Brain microvascular endothelial cell (primary cell): ENCODE measurements at regions not wholly inside any gene's neighbourhood (a gene's known extent, or its start where the extent isn't known, plus 50 kb on each side); places are given as distances from the start of the nearest gene placed in this dataset.

ENCODE experiments used
- DNase-seq: peaks from one replicate; pipeline ENCODE4 v3.0.0-alpha.2; 2020
- H3K27ac ChIP-seq: fragments of 250-450 bp; sonication (Bioruptor Pico); 2 replicates; pipeline ENCODE4 v1.5.1; 2020; ENCODE audit warnings: mild to moderate bottlenecking, moderate library complexity
- H3K27me3 ChIP-seq: fragments of 250-450 bp; sonication (Bioruptor Pico); replicated peaks from 2 replicates; pipeline ENCODE4 v1.5.1; 2020; ENCODE audit warnings: mild to moderate bottlenecking
- H3K36me3 ChIP-seq: fragments of 250-450 bp; sonication (Bioruptor Pico); replicated peaks from 2 replicates; pipeline ENCODE4 v1.5.1; 2020; ENCODE audit warnings: mild to moderate bottlenecking
- H3K4me3 ChIP-seq: 2 replicates; pipeline ENCODE4 v1.5.1; 2011; ENCODE audit warnings: low read depth, mild to moderate bottlenecking, control low read depth, low read length, moderate library complexity
- CTCF ChIP-seq: IDR thresholded peaks from 2 replicates; pipeline ENCODE4 v1.5.1; 2011; ENCODE audit warnings: low read depth, mild to moderate bottlenecking, moderate library complexity, low read length, control low read depth, inconsistent platforms; ENCODE audit errors: missing control alignments
- in situ Hi-C: cut with HindIII; loops from 2 replicates; pipeline ENCODE4 v1.10.0; 2017; ENCODE audit warnings: low sequenced_read_pairs, low pct_ligation_motif_present

- in situ Hi-C loops = no loop called here
- Histone ChIP-seq H3K36me3 (no peaks in the 10 kb centered on the region), H3K27me3 (no peaks in the 10 kb centered on the region), H3K27ac (no peak overlapping the region), H3K4me3 (no peak overlapping the region)
- TF ChIP-seq CTCF = no peak
- DNase-seq = no peak
These were observed 283.1 kb upstream of the CHAC2 start for GRCh38 chr2:53484531-53484930.

DNA sequence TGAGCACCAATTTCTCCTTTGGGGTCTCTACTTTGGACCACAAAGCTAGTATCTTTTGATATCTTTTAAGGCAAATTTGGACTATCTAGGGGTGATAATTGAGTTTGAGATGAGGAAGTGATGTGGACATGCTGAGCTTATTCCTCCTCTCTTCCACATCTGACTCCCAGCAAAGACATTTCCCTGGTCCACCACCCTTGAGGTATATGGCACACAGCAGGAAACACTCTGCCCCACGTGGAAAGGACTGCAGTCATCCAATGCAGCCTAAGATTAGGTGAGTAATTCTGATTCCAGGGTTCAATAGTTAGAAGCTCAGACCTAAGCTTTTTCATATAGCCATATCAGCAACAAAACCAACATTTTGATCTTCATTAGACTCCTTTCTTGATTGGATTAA lies 290.1 kb upstream of the CHAC2 start:
- in situ Hi-C loops = no loop called here
- no peak overlapping the region for H3K4me3 ChIP-seq
- TF ChIP-seq CTCF = no peak
- no peak overlapping the region for H3K27ac ChIP-seq
- no peaks in the 10 kb centered on the region for H3K27me3 ChIP-seq
- no peaks in the 10 kb centered on the region for H3K36me3 ChIP-seq
- no peak for DNase-seq

GRCh38 chr2:53476834-53477233 lies 290.8 kb upstream of the CHAC2 start:
- DNase-seq = no peak
- Histone ChIP-seq H3K27ac (no peak overlapping the region), H3K36me3 (no peaks in the 10 kb centered on the region), H3K4me3 (no peak overlapping the region), H3K27me3 (no peaks in the 10 kb centered on the region)
- TF ChIP-seq CTCF = no peak
- in situ Hi-C loops = no loop called here

- H3K27me3 ChIP-seq = no peaks in the 10 kb centered on the region
- no peaks in the 10 kb centered on the region for H3K36me3 ChIP-seq
- no peak for DNase-seq
- no peak for TF ChIP-seq CTCF
- in situ Hi-C loops = no loop called here
- no peak overlapping the region for H3K4me3 ChIP-seq
- no peak overlapping the region for H3K27ac ChIP-seq
These were observed 291.8 kb upstream of the CHAC2 start for GRCh38 chr2:53475766-53476165.

DNA sequence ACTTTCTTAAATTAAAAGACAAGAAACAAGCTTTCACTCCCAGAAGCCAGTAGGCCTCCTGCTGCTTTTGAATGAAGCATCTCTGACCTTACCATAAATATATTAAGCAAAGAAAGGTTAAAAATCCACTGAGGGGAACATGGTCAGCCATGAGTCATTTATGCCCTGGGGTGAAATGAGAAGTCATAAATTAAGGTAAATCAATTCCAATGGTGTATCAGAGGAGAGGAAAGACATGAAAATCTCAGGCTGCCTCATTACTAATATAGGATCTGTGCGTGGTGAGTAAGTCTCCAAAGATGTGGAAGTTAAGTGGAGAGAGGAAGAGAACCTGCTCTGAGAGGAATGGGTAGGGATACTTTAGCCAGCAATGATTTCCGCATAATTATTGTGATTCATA lies 292.3 kb upstream of the CHAC2 start:
- Histone ChIP-seq H3K27ac (no peak overlapping the region), H3K36me3 (no peaks in the 10 kb centered on the region), H3K27me3 (no peaks in the 10 kb centered on the region), H3K4me3 (no peak overlapping the region)
- peak; percentile 7 for DNase-seq
- no peak for TF ChIP-seq CTCF
- in situ Hi-C loops = no loop called here

DNA sequence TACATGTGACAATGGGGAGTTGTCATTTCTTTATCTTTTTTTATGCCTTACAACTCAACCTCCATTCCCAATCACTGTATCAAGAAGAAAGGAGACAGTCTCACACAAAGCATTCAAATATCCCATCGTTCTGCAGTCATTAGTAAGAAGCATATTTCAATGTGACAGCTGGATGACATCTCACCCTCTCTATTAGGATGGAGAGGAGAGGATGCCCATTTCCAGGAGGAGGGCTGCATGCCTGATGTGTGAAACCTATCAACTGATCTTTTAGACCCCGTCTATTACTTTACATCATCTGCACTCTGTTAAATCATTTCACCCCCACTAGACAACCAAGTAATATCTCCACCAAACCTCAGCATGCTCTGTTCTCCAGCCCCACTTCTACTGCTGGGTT lies 292.7 kb upstream of the CHAC2 start:
- Histone ChIP-seq H3K27ac (no peak overlapping the region), H3K36me3 (no peaks in the 10 kb centered on the region), H3K4me3 (no peak overlapping the region), H3K27me3 (no peaks in the 10 kb centered on the region)
- no peak for TF ChIP-seq CTCF
- DNase-seq = no peak
- in situ Hi-C loops = no loop called here
